GM23248 (cell line): ENCODE measurements at regions not wholly inside any gene's neighbourhood (a gene's known extent, or its start where the extent isn't known, plus 50 kb on each side); places are given as distances from the start of the nearest gene placed in this dataset.

Experiments
- EZH2 ChIP-seq: fragments of 200-600 bp; sonication (generic); IDR thresholded peaks from 2 replicates; pipeline ENCODE4 v1.6.1; 2018; ENCODE audit warnings: antibody characterized with exemption, mild to moderate bottlenecking; ENCODE audit not compliant: insufficient read depth, poor library complexity, severe bottlenecking
- EZH2phosphoT487 ChIP-seq: fragments of 200-600 bp; sonication (generic); IDR thresholded peaks from 2 replicates; pipeline ENCODE4 v1.6.1; 2018; ENCODE audit warnings: antibody characterized with exemption, moderate library complexity, mild to moderate bottlenecking, low read depth; ENCODE audit not compliant: insufficient read depth

GRCh38 chr18:27413495-27414401 is 228.6 kb upstream of the CHST9 start:
- no peak for TF ChIP-seq EZH2
- TF ChIP-seq EZH2phosphoT487, result no peak
